ENCODE measurements at regions not wholly inside any gene's neighbourhood (a gene's known extent, or its start where the extent isn't known, plus 50 kb on each side); places are given as distances from the start of the nearest gene placed in this dataset.

- DNase-seq (ENCODE audit: low read depth, low spot score) (no peak), ATAC-seq (no peak)
- no TSS peak for BruUV-seq (replicated peaks)
- H3K27ac ChIP-seq (ENCODE audit: low read length) = no peak overlapping the region
- H3K27me3 ChIP-seq (ENCODE audit: control insufficient read depth, insufficient read depth, low read length) = peaks cover 2% of the 10 kb centered on the region
- intact Hi-C loops (cut with micrococcal nuclease; ENCODE audit: unreplicated experiment) = no loop called here
- no peak for TF ChIP-seq POLR2AphosphoS5 (IDR thresholded peaks at IDR 0.05; ENCODE audit: low read depth, low read length)
- TF ChIP-seq REST (IDR thresholded peaks at IDR 0.05; ENCODE audit: insufficient read depth in 1 of 2, low read depth in 2 of 2, low read length in 1 of 2) = no peak
- no peak for TF ChIP-seq CTCF (IDR thresholded peaks at IDR 0.05)
- TF ChIP-seq TCF7L2 (IDR thresholded peaks at IDR 0.05; ENCODE audit: low read depth, low read length) = no peak
- no peak for TF ChIP-seq SIN3A (IDR thresholded peaks at IDR 0.05; ENCODE audit: borderline replicate concordance, insufficient read depth, low read depth, low read length)
- CTCF ChIA-PET = no interaction called here
- no peaks in the 10 kb centered on the region for H3K36me3 ChIP-seq (ENCODE audit: control insufficient read depth, insufficient read depth, low read length)
- POLR2A ChIA-PET = no interaction called here
- no peak overlapping the region for H3K4me3 ChIP-seq (ENCODE audit: low read depth in 2 of 2, low read length in 2 of 2)
- no peaks in the 10 kb centered on the region for H3K9me3 ChIP-seq (ENCODE audit: control insufficient read depth, insufficient read depth, low read depth, low read length)
- in situ Hi-C loops (cut with HindIII; ENCODE audit: low pct_unique_long_range_greater_than_20kb, low sequenced_read_pairs) = no loop called here
- H3K4me1 ChIP-seq (ENCODE audit: control insufficient read depth, insufficient read depth, low read length) = no peaks in the 10 kb centered on the region
Measured at GRCh38 chr10:43001427-43001795, 75.5 kb upstream of the RET start.

- ChIA-PET CTCF (no interaction called here), POLR2A (no interaction called here)
- H3K9me3 ChIP-seq (ENCODE audit: control insufficient read depth, insufficient read depth, low read depth, low read length) = no peaks in the 10 kb centered on the region
- no peak for TF ChIP-seq REST (IDR thresholded peaks at IDR 0.05; ENCODE audit: insufficient read depth in 1 of 2, low read depth in 2 of 2, low read length in 1 of 2)
- TF ChIP-seq CTCF (IDR thresholded peaks at IDR 0.05) = no peak
- TF ChIP-seq SIN3A (IDR thresholded peaks at IDR 0.05; ENCODE audit: borderline replicate concordance, insufficient read depth, low read depth, low read length) = no peak
- TF ChIP-seq POLR2AphosphoS5 (IDR thresholded peaks at IDR 0.05; ENCODE audit: low read depth, low read length) = no peak
- no peak for TF ChIP-seq TCF7L2 (IDR thresholded peaks at IDR 0.05; ENCODE audit: low read depth, low read length)
- in situ Hi-C loops (cut with HindIII; ENCODE audit: low pct_unique_long_range_greater_than_20kb, low sequenced_read_pairs) (no loop called here), intact Hi-C loops (cut with micrococcal nuclease; ENCODE audit: unreplicated experiment) (no loop called here)
- H3K27me3 ChIP-seq (ENCODE audit: control insufficient read depth, insufficient read depth, low read length) = peaks cover 2% of the 10 kb centered on the region
- no peaks in the 10 kb centered on the region for H3K36me3 ChIP-seq (ENCODE audit: control insufficient read depth, insufficient read depth, low read length)
- no peak overlapping the region for H3K4me3 ChIP-seq (ENCODE audit: low read depth in 2 of 2, low read length in 2 of 2)
- no peak overlapping the region for H3K27ac ChIP-seq (ENCODE audit: low read length)
- no peaks in the 10 kb centered on the region for H3K4me1 ChIP-seq (ENCODE audit: control insufficient read depth, insufficient read depth, low read length)
- no TSS peak for BruUV-seq (replicated peaks)
- DNase-seq (ENCODE audit: low read depth, low spot score) (no peak), ATAC-seq (no peak; the same call in 1 of the 2 replicates)
Measured at GRCh38 chr10:43002596-43002995, 74.3 kb upstream of the RET start.
